DOHH2 (cell line): ENCODE measurements at regions not wholly inside any gene's neighbourhood (a gene's known extent, or its start where the extent isn't known, plus 50 kb on each side); places are given as distances from the start of the nearest gene placed in this dataset.

Experiments used
- H3F3A ChIP-seq: fragments of 200-600 bp; sonication (generic), shearing (Covaris generic); 2 replicates; pipeline ENCODE4 v1.6.0; 2016; ENCODE audit warnings: antibody characterized with exemption, mild to moderate bottlenecking; ENCODE audit not compliant: control insufficient read depth, insufficient read depth
- H3K27ac ChIP-seq: fragments of 200-600 bp; sonication (generic); 2 replicates; pipeline ENCODE4 v1.5.1; 2014; ENCODE audit warnings: low read depth, mild to moderate bottlenecking, low read length, moderate library complexity
- H3K27me3 ChIP-seq: fragments of 200-600 bp; sonication (generic); 2 replicates; pipeline ENCODE4 v1.6.1; 2014; ENCODE audit warnings: mild to moderate bottlenecking, low read length, mixed read lengths; ENCODE audit not compliant: control insufficient read depth
- H3K36me3 ChIP-seq: fragments of 200-600 bp; sonication (generic); 2 replicates; pipeline ENCODE4 v1.6.1; 2014; ENCODE audit warnings: mild to moderate bottlenecking, low read length, moderate library complexity, mixed read lengths; ENCODE audit not compliant: control insufficient read depth
- H3K4me1 ChIP-seq: fragments of 200-600 bp; sonication (generic); 2 replicates; pipeline ENCODE4 v1.6.1; 2014; ENCODE audit warnings: mild to moderate bottlenecking, low read length, mixed read lengths; ENCODE audit not compliant: control insufficient read depth
- H3K4me2 ChIP-seq: fragments of 200-600 bp; sonication (generic); 2 replicates; pipeline ENCODE4 v1.6.0; 2014; ENCODE audit warnings: mild to moderate bottlenecking, low read length, moderate library complexity
- H3K4me3 ChIP-seq: fragments of 200-600 bp; sonication (generic); 2 replicates; pipeline ENCODE4 v1.5.1; 2014; ENCODE audit warnings: mild to moderate bottlenecking, low read length, mixed read lengths
- H3K79me2 ChIP-seq: fragments of 200-600 bp; sonication (generic); 2 replicates; pipeline ENCODE4 v1.6.1; 2014; ENCODE audit warnings: mild to moderate bottlenecking, low read length, mixed read lengths; ENCODE audit not compliant: control insufficient read depth
- H3K9me2 ChIP-seq: fragments of 200-600 bp; sonication (generic); replicated peaks from 2 replicates; pipeline ENCODE4 v1.6.1; 2014; ENCODE audit warnings: mild to moderate bottlenecking, low read length, mixed read lengths; ENCODE audit not compliant: control insufficient read depth
- H3K9me3 ChIP-seq: fragments of 200-600 bp; sonication (generic); 2 replicates; pipeline ENCODE4 v1.6.1; 2014; ENCODE audit warnings: antibody characterized with exemption, low read length, mixed read lengths; ENCODE audit not compliant: control insufficient read depth, insufficient read depth
- H4K20me1 ChIP-seq: fragments of 200-600 bp; sonication (generic); 2 replicates; pipeline ENCODE4 v1.6.0; 2014; ENCODE audit warnings: low read depth, mild to moderate bottlenecking, antibody characterized with exemption, low read length, moderate library complexity; ENCODE audit not compliant: control insufficient read depth, insufficient read depth
- EZH2phosphoT487 ChIP-seq: fragments of 200-600 bp; sonication (generic); IDR thresholded peaks from 2 replicates; pipeline ENCODE4 v1.6.1; 2017; ENCODE audit warnings: borderline replicate concordance, mild to moderate bottlenecking, antibody characterized with exemption, low read length, moderate library complexity, mixed read lengths
- TF ChIP-seq, protein P1 (sequence below): fragments of 200-600 bp; sonication (generic); IDR thresholded peaks from one replicate; pipeline ENCODE4 v1.5.1; 2014; ENCODE audit warnings: antibody characterized with exemption, mild to moderate bottlenecking, low read depth, low read length; ENCODE audit not compliant: poor library complexity, severe bottlenecking

DNA sequence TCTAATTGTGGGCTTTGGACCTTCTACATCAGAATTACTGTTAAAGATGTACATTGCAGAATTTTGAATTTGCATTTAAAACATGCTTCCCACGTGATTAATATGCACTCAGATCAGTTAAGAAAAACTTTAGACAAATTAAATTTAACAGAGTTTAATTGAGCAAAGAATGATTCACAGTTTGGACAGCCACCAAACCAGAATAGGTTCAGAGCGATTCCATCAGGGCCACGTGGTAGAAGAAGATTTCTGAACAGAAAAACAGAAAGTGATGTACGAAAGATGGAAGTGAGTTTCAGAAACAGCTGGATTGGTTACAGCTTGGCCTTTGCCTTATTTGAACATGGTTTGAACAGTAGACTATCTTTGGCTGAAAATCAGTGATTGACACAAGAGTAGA lies 704.2 kb upstream of the MAP3K7 start:
- Histone ChIP-seq H3K9me3 (no peaks in the 10 kb centered on the region), H3K9me2 (no peaks in the 10 kb centered on the region), H3K79me2 (no peaks in the 10 kb centered on the region), H3K27me3 (no peaks in the 10 kb centered on the region), H3K4me2 (no peak overlapping the region), H4K20me1 (no peaks in the 10 kb centered on the region), H3K4me3 (no peak overlapping the region), H3K4me1 (no peaks in the 10 kb centered on the region), H3K36me3 (no peaks in the 10 kb centered on the region), H3F3A (no peaks in the 10 kb centered on the region), H3K27ac (no peak overlapping the region)
- TF ChIP-seq EZH2phosphoT487 = no peak
- TF ChIP-seq, protein P1, sequence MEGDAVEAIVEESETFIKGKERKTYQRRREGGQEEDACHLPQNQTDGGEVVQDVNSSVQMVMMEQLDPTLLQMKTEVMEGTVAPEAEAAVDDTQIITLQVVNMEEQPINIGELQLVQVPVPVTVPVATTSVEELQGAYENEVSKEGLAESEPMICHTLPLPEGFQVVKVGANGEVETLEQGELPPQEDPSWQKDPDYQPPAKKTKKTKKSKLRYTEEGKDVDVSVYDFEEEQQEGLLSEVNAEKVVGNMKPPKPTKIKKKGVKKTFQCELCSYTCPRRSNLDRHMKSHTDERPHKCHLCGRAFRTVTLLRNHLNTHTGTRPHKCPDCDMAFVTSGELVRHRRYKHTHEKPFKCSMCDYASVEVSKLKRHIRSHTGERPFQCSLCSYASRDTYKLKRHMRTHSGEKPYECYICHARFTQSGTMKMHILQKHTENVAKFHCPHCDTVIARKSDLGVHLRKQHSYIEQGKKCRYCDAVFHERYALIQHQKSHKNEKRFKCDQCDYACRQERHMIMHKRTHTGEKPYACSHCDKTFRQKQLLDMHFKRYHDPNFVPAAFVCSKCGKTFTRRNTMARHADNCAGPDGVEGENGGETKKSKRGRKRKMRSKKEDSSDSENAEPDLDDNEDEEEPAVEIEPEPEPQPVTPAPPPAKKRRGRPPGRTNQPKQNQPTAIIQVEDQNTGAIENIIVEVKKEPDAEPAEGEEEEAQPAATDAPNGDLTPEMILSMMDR = no peak

DNA sequence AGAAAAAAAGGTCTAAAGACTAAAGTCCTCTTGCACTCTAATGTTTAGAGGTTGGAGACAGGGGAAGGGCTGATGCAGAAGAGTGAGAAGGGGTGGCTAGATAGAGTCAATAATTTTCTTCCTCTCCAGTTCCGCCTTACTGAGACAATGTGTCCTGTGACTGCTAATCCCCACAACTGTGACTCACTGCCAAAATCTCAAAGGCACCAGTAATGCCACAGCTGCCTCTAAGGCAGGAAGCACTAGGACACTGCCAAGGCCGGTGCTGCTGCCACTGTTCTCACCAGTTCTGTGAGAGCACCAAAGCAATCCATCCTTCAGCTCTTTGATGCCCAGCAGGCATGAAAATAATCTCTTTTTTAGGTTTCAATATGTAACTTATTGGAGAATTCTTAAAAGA lies 701.9 kb upstream of the MAP3K7 start:
- H3K36me3 ChIP-seq = no peaks in the 10 kb centered on the region
- no peaks in the 10 kb centered on the region for H3K27me3 ChIP-seq
- no peak overlapping the region for H3K27ac ChIP-seq
- H3K4me3 ChIP-seq = no peak overlapping the region
- no peaks in the 10 kb centered on the region for H3K4me1 ChIP-seq
- no peaks in the 10 kb centered on the region for H3K9me2 ChIP-seq
- no peak overlapping the region for H3K4me2 ChIP-seq
- TF ChIP-seq EZH2phosphoT487 = no peak
- TF ChIP-seq, protein P1 = no peak
- no peaks in the 10 kb centered on the region for H4K20me1 ChIP-seq
- no peaks in the 10 kb centered on the region for H3F3A ChIP-seq
- no peaks in the 10 kb centered on the region for H3K9me3 ChIP-seq
- H3K79me2 ChIP-seq = no peaks in the 10 kb centered on the region

DNA sequence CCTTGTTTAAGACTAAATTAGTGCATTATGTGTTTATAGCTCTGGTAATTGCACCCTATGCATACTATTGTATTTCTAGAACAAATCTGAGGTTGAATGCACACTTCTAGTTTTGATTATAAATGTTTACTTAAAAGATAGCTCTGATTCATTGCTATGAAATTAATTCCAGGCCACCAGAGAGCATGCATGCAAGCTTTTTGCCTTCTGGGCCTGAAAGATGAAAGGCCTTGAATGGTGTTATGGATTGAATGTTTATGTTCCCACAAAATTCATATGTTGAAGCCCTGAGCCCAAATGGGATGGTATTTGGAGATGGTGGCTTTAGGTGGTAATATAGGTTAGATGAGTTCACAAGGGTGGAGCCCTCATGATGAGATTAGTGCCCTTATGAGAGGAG lies 695.0 kb upstream of the MAP3K7 start:
- no peaks in the 10 kb centered on the region for H3K27me3 ChIP-seq
- H3K4me1 ChIP-seq = no peaks in the 10 kb centered on the region
- H3K27ac ChIP-seq = no peak overlapping the region
- H4K20me1 ChIP-seq = no peaks in the 10 kb centered on the region
- no peak for TF ChIP-seq EZH2phosphoT487
- H3K4me2 ChIP-seq = no peak overlapping the region
- H3K79me2 ChIP-seq = no peaks in the 10 kb centered on the region
- no peak overlapping the region for H3K4me3 ChIP-seq
- H3K9me2 ChIP-seq = no peaks in the 10 kb centered on the region
- no peaks in the 10 kb centered on the region for H3F3A ChIP-seq
- H3K36me3 ChIP-seq = no peaks in the 10 kb centered on the region
- no peaks in the 10 kb centered on the region for H3K9me3 ChIP-seq

DNA sequence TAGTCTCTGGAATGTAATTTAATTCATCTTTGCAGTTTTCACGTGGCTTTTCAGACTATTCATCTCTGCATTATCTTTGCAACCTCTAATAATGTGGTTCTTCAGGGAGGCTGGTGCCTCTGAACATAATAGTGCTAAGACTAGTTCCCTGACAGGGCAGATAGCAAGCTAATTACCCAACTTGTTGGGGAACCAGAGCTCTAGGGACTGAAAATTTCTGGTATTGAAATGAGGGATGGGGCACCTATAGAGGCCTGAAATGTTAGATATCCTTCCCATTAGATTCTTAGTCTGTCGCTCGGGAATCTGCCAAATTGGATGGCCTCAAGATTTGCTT lies 693.6 kb upstream of the MAP3K7 start:
- Histone ChIP-seq H3K79me2 (no peaks in the 10 kb centered on the region), H3K36me3 (no peaks in the 10 kb centered on the region), H3K27ac (no peak overlapping the region), H3F3A (no peaks in the 10 kb centered on the region), H3K27me3 (no peaks in the 10 kb centered on the region), H3K9me2 (no peaks in the 10 kb centered on the region), H3K4me2 (no peak overlapping the region), H4K20me1 (no peaks in the 10 kb centered on the region), H3K4me1 (no peaks in the 10 kb centered on the region), H3K4me3 (no peak overlapping the region), H3K9me3 (no peaks in the 10 kb centered on the region)
- TF ChIP-seq EZH2phosphoT487 = no peak
- TF ChIP-seq, protein P1 = no peak
